B cell (primary cell): ENCODE measurements at regions not wholly inside any gene's neighbourhood (a gene's known extent, or its start where the extent isn't known, plus 50 kb on each side); places are given as distances from the start of the nearest gene placed in this dataset.

Experiments
- ATAC-seq: fragments of 200-7000 bp; cut with Tn5 transposase; one replicate; pipeline ENCODE4 v1.10.0; 2021; ENCODE audit warnings: low read depth, mild to moderate bottlenecking, moderate number of reproducible peaks, moderate library complexity
- CTCF ChIA-PET: fragments of 350-600 bp; sonication (Branson Sonifier 250); formaldehyde crosslinking; loops from one replicate; lab custom pipeline; 2021; ENCODE audit warnings: antibody characterized with exemption, inconsistent platforms; lab: Charles Lee
- POLR2A ChIA-PET: fragments of 350-600 bp; sonication (Branson Sonifier 250); formaldehyde crosslinking; loops from one replicate; lab custom pipeline; 2021; ENCODE audit warnings: antibody characterized with exemption; lab: Charles Lee
- DNase-seq: peaks from one replicate; pipeline ENCODE4 v3.0.0; 2013
- H2AFZ ChIP-seq: 2 replicates; pipeline ENCODE4 v1.6.1; 2012; ENCODE audit warnings: mild to moderate bottlenecking, low read depth, low read length; ENCODE audit not compliant: insufficient read depth, poor library complexity, severe bottlenecking
- H3K27ac ChIP-seq, 2 donors: 1 replicate in 1 of 2; 2 replicates in 1 of 2; pipeline ENCODE4 v1.5.1; 2012 to 2013; ENCODE audit warnings: low read length in 2 of 2, mild to moderate bottlenecking in 2 of 2, moderate library complexity in 1 of 2
- H3K27me3 ChIP-seq, 4 experiments: fragments of 200-600 bp in 1 of 4; sonication (generic) in 1 of 4; replicated peaks in 1 of 4; 1 replicate in 2 of 4; 2 replicates in 2 of 4; pipeline versions ENCODE4 v1.6.1 to v1.7.0; 2013 to 2016; ENCODE audit warnings: low read length in 3 of 4, mild to moderate bottlenecking in 2 of 4, mixed read lengths in 1 of 4, moderate library complexity in 1 of 4; ENCODE audit not compliant: insufficient read depth in 4 of 4, control insufficient read depth in 3 of 4; ENCODE audit errors: control extremely low read depth in 1 of 4
- H3K36me3 ChIP-seq, 2 experiments: replicated peaks in 1 of 2; 1 replicate in 1 of 2; 2 replicates in 1 of 2; pipeline versions ENCODE4 v1.6.1 to v1.7.1; 2013; ENCODE audit warnings: low read length in 1 of 2; ENCODE audit not compliant: insufficient read depth in 2 of 2, control insufficient read depth in 1 of 2; ENCODE audit errors: control extremely low read depth in 1 of 2, extremely low read depth in 1 of 2
- H3K4me1 ChIP-seq, 2 donors: fragments of 200-600 bp in 1 of 2; sonication (generic) in 1 of 2; 1 replicate in 1 of 2; 2 replicates in 1 of 2; pipeline versions ENCODE4 v1.5.1 to v1.6.1; 2013 to 2017; ENCODE audit warnings: low read length in 2 of 2; ENCODE audit not compliant: control insufficient read depth in 2 of 2, insufficient read depth in 2 of 2
- H3K4me2 ChIP-seq: replicated peaks from 2 replicates; pipeline ENCODE3; 2012; ENCODE audit warnings: mild to moderate bottlenecking, low read depth, low read length; ENCODE audit not compliant: poor library complexity, severe bottlenecking
- H3K4me3 ChIP-seq, 5 experiments: fragments of 200-600 bp in 1 of 5; sonication (generic) in 1 of 5; 1 replicate in 3 of 5; 2 replicates in 2 of 5; pipeline versions ENCODE4 v1.5.1 to v1.7.0; 2011 to 2016; ENCODE audit warnings: low read length in 4 of 5, mild to moderate bottlenecking in 4 of 5, low read depth in 2 of 5, control low read depth in 1 of 5, moderate library complexity in 1 of 5; ENCODE audit not compliant: insufficient read depth in 1 of 5; ENCODE audit errors: control extremely low read depth in 1 of 5, extremely low read depth in 1 of 5
- H3K79me2 ChIP-seq: fragments of 200-600 bp; sonication (generic); one replicate; pipeline ENCODE4 v1.6.0; 2016; ENCODE audit warnings: low read length; ENCODE audit not compliant: control insufficient read depth, insufficient read depth
- H3K9ac ChIP-seq: fragments of 200-600 bp; sonication (generic); 2 replicates; pipeline ENCODE4 v1.6.1; 2017; ENCODE audit warnings: mild to moderate bottlenecking, low read length, moderate library complexity
- H3K9me3 ChIP-seq, 3 donors: one replicate each; pipeline versions ENCODE4 v1.6.1 to v1.7.1; 2013; ENCODE audit warnings: low read length in 2 of 3; ENCODE audit not compliant: control insufficient read depth in 2 of 3, insufficient read depth in 1 of 3; ENCODE audit errors: control extremely low read depth in 1 of 3
- H4K20me1 ChIP-seq: 2 replicates; pipeline ENCODE4 v1.6.0; 2012; ENCODE audit warnings: mild to moderate bottlenecking, low read length; ENCODE audit not compliant: insufficient read depth, control insufficient read depth, poor library complexity, severe bottlenecking
- H3K27ac Mint-ChIP-seq: one replicate; pipeline ENCODE4 v1.8.0; 2021; ENCODE audit warnings: mixed read lengths
- H3K27me3 Mint-ChIP-seq: one replicate; pipeline ENCODE4 v1.8.0; 2021; ENCODE audit warnings: mixed read lengths
- H3K4me1 Mint-ChIP-seq: one replicate; pipeline ENCODE4 v1.8.0; 2021; ENCODE audit warnings: mixed read lengths
- H3K4me3 Mint-ChIP-seq: one replicate; pipeline ENCODE4 v1.8.0; 2021; ENCODE audit warnings: mixed read lengths
- H3K9me3 Mint-ChIP-seq: one replicate; pipeline ENCODE4 v1.8.0; 2022; ENCODE audit warnings: mixed read lengths; ENCODE audit not compliant: insufficient read depth
- CTCF ChIP-seq: fragments of 200-600 bp; IDR thresholded peaks from one replicate; pipeline ENCODE4 v1.8.0; 2022; ENCODE audit warnings: antibody characterized with exemption, mild to moderate bottlenecking
- EZH2 ChIP-seq: IDR thresholded peaks from 2 replicates; pipeline ENCODE4 v1.6.1; 2012; ENCODE audit warnings: borderline replicate concordance, low read depth, mild to moderate bottlenecking, moderate library complexity, low read length; ENCODE audit not compliant: insufficient read depth, poor library complexity, severe bottlenecking
- WGBS: methylation state at CpG from one replicate; pipeline ENCODE4 v1.1.5; 2013; ENCODE audit warnings: missing lambda C conversion rate; ENCODE audit not compliant: insufficient coverage; 5-methylcytosine and 5-hydroxymethylcytosine counted together
- intact Hi-C: fragments of 100-400 bp; cut with micrococcal nuclease; formaldehyde crosslinking; loops from one replicate; pipeline ENCODE4 v1.10.0; 2022

GRCh38 chr2:19224011-19224410, 134.4 kb downstream of the OSR1 start:
- DNase-seq (no peak), ATAC-seq (no peak)
- no peaks in the 10 kb centered on the region for H3K36me3 ChIP-seq
- H3K9me3 ChIP-seq, result no peaks in the 10 kb centered on the region
- H3K9ac ChIP-seq, result no peak overlapping the region
- H3K4me2 ChIP-seq, result no peak overlapping the region
- H4K20me1 ChIP-seq, result no peaks in the 10 kb centered on the region
- no peaks in the 10 kb centered on the region for H3K4me1 ChIP-seq
- WGBS, result 91% methylated on average over 2 of the region's 5 CpGs
- Mint-ChIP-seq H3K9me3 (no peaks in the 10 kb centered on the region), H3K4me1 (no peaks in the 10 kb centered on the region), H3K27ac (no peak overlapping the region), H3K27me3 (no peaks in the 10 kb centered on the region), H3K4me3 (no peak overlapping the region)
- POLR2A ChIA-PET, result no interaction called here
- TF ChIP-seq EZH2 (no peak), CTCF (no peak)
- intact Hi-C loops, result no loop called here
- no peaks in the 10 kb centered on the region for H3K27me3 ChIP-seq
- no peak overlapping the region for H3K4me3 ChIP-seq
- CTCF ChIA-PET, result no interaction called here
- no peak overlapping the region for H3K27ac ChIP-seq
- no peaks in the 10 kb centered on the region for H3K79me2 ChIP-seq
- no peak overlapping the region for H2AFZ ChIP-seq

GRCh38 chr2:19219060-19219459, 139.4 kb downstream of the OSR1 start:
- Mint-ChIP-seq H3K4me3 (no peak overlapping the region), H3K27me3 (no peaks in the 10 kb centered on the region), H3K9me3 (no peaks in the 10 kb centered on the region), H3K4me1 (no peaks in the 10 kb centered on the region), H3K27ac (no peak overlapping the region)
- no peaks in the 10 kb centered on the region for H4K20me1 ChIP-seq
- ChIA-PET CTCF (no interaction called here), POLR2A (no interaction called here)
- intact Hi-C loops, result no loop called here
- DNase-seq, result no peak
- TF ChIP-seq EZH2 (no peak), CTCF (no peak)
- no CpG with 5 or more reads among the region's 2 CpGs for WGBS
- H3K9me3 ChIP-seq, result no peaks in the 10 kb centered on the region
- H3K36me3 ChIP-seq, result no peaks in the 10 kb centered on the region
- H3K4me3 ChIP-seq, result no peak overlapping the region
- H2AFZ ChIP-seq, result no peak overlapping the region
- H3K4me1 ChIP-seq, result no peaks in the 10 kb centered on the region
- no peak overlapping the region for H3K9ac ChIP-seq
- no peak overlapping the region for H3K27ac ChIP-seq
- no peak overlapping the region for H3K4me2 ChIP-seq
- no peak for ATAC-seq
- no peaks in the 10 kb centered on the region for H3K27me3 ChIP-seq
- H3K79me2 ChIP-seq, result no peaks in the 10 kb centered on the region
